ENCODE measurements at regions not wholly inside any gene's neighbourhood (a gene's known extent, or its start where the extent isn't known, plus 50 kb on each side); places are given as distances from the start of the nearest gene placed in this dataset.
"Not testable (repeated sequence)": the region's sequence is repeated elsewhere in the genome, so short reads cannot be mapped to it uniquely, and the experiment has no call there.

DNA sequence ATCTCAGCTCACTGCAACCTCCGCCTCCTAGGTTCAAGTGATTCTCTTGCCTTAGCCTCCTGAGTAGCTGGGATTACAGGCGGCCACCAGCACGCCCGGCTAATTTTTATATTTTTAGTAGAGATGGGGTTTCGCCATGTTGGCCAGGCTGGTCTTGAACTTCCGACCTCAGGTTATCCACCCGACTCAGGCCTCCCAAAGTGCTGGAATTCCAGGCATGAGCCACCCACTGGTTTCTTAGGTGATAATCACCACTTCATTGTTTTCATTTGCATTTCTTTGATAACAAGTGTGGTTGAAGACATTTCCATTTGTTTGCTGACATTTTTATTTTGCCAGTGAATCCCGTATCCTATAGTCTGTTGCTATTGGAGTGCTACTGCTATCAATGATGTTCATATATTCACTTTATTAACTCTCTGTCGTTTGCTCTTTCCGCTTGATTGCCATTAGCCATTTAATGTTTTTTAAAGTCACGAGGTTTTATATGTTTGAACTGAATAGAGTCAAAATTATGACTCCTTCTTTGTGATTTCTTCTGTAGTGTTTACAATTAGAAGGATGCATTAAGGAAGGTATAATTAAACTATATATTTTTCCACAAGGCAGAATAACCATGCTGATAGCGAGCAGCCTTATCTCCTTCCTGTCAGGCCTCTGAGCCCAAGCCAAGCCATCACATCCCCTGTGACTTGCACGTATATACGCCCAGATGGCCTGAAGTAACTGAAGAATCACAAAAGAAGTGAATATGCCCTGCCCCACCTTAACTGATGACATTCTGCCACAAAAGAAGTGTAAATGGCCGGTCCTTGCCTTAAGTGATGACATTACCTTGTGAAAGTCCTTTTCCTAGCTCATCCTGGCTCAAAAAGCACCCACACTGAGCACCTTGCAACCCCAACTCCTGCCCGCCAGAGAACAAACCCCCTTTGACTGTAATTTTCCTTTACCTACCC is 87.3 kb upstream of the DAPK1 start:
- DNase-seq (ENCODE audit: low spot score), result not testable (repeated sequence)

GRCh38 chr9:87420884-87421283 is 76.8 kb upstream of the DAPK1 start:
- no peak for DNase-seq (ENCODE audit: low spot score)

GRCh38 chr9:87421734-87422133 is 75.9 kb upstream of the DAPK1 start:
- no peak for DNase-seq (ENCODE audit: low spot score)

- no peak for DNase-seq (ENCODE audit: low spot score)
Measured at GRCh38 chr9:87422999-87423398, 74.7 kb upstream of the DAPK1 start.

DNA sequence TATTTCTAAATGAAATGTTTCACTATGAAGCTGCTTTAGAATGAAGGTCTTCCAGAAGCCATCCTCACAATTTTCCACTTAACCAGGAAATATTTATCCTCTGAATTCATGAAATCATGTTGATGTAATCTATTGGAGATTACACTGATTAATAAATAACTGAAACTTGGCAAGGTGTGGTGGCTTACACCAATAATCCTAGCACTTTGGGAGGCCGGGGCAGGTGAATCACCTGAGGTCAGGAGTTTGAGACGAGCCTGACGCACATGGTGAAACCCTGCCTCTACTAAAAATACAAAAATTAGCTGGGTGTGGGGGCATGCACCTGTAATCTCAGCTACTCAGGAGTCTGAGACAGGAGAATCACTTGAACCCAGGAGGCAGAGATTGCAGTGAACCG is 73.8 kb upstream of the DAPK1 start:
- DNase-seq (ENCODE audit: low spot score), result not testable (repeated sequence)

DNA sequence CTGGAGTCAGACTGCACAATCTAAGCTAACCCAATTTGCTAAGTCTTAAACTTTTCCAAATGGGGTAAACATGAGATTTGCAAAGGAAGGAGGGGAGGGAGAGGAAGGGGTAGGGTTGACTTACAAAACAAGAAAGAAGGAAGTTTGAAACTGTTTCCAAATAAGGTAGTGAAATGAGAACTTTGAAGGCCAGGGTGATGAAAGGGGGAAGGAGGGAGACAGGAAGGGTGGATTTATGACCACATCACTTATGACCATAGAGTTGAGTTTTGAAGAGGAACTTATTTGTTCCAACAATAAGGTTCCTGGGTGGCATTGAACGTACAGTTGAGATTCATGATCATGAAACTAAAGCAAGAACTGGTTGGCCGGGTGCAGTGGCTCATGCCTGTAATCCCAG is 72.5 kb upstream of the DAPK1 start:
- DNase-seq (ENCODE audit: low spot score), result no peak

DNA sequence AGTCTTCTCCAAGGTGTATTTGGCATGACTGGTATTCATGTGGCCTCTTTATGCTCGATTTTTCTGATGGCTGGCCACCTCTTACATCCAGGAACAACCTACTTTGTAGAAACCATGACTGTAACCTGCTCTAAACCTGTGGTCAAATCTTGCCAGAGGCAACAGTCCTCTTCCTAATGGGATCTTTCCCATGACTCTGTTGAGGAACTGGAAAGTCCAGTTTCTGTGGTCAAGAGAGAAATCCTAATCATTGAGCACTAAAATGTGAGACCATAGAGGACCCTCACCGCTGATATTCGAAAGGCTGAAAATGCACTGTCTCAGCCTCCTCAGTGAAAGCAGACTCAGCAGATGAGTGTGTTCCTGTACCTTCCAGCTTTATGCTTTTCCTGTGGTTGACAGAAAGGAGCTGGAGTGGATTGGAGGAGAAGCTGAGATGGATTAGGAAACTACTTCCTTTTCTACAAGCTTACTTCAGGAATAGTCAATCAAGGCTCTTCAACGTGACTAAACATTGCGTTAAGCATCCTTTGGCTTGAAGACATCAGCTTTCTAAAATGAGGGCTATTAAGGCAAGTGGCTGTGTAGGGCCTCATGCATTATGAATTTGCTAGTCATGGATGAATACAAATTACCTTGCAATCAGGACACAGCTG is 69.7 kb upstream of the DAPK1 start:
- DNase-seq (ENCODE audit: low spot score), result no peak

GRCh38 chr9:87428659-87429058 is 69.0 kb upstream of the DAPK1 start:
- DNase-seq (ENCODE audit: low spot score), result no peak

- DNase-seq (ENCODE audit: low spot score), result no peak
Measured at GRCh38 chr9:87431837-87432236, 65.8 kb upstream of the DAPK1 start.

DNA sequence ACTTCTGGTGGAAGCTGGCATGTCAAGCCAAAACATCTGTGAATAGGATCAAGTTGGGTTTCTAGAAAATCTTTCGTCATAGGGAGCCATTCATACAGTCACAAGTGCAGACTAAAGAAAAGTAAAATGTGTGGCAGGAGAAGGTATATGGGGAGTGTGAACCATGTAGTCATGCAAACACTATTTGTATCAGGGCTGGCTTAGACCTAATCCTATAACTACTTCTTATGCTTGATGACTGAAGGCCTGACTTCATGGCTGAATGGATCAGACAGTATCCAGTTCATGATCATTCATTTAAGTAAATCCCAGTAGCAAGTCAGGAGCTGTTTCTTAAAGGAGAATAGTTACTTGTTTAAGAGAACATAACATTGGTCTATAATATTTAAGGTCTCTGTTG is 63.8 kb upstream of the DAPK1 start:
- DNase-seq (ENCODE audit: low spot score), result no peak

DNA sequence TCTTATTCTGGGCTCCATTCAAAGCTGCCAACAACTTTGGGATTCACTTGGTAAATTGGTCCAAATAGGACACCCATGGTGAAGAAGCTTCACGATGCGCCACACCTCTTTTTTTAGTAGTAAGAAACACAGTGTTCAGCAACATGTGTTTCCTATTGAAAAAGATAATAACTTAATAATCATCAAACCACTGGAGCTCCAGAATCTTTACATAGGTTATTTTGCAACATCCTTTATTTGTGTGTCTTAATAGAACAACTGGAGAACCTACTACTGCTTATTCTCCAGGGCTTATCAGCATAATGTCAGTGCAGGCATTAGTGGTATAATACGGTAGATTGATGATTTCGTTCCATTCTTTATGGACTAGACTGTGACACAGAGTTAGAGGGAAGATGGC is 63.3 kb upstream of the DAPK1 start:
- no peak for DNase-seq (ENCODE audit: low spot score)

- no peak for DNase-seq (ENCODE audit: low spot score)
Measured at GRCh38 chr9:87435189-87435880, 62.3 kb upstream of the DAPK1 start.

DNA sequence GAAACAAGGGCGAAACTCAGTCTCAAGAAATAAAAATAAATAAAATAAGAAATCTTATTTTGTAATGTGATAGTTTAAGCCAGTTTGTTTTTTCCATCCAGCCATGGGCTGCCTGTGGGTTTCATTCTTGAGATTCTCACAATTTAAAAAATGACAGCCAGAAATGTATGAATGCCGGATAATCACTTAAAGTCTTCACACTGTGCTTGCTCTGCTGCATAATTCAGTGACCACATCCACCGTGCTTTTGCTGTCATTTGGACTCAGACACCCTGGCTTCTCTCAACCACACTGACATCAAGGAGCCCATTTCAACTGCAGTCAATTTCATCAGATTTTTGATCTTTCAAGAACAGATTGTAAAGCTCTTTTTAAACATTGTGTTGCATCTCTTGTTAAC is 61.0 kb upstream of the DAPK1 start:
- no peak for DNase-seq (ENCODE audit: low spot score)

- no peak for DNase-seq (ENCODE audit: low spot score)
Measured at GRCh38 chr9:87437966-87438365, 59.7 kb upstream of the DAPK1 start.

DNA sequence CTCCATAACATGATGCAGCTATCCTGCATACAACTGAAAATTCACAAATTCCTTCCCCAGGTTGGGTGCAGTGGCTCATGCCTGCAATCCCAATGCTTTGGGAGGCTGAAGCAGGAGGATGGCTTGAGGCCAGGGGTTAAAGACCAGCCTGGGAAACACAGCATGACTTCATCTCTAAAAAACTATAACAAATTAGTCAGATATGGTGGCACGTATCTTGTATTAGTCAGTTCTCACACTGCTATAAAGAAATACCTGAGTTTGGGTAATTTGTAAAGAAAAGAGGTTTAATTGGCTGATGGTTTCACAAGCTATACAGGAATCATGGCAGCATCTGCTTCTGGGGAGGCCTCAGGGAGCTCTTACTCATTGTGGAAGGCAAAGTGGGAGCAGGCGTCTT is 56.4 kb upstream of the DAPK1 start:
- DNase-seq (ENCODE audit: low spot score), result no peak

GRCh38 chr9:87442451-87442850 is 55.2 kb upstream of the DAPK1 start:
- DNase-seq (ENCODE audit: low spot score), result no peak

DNA sequence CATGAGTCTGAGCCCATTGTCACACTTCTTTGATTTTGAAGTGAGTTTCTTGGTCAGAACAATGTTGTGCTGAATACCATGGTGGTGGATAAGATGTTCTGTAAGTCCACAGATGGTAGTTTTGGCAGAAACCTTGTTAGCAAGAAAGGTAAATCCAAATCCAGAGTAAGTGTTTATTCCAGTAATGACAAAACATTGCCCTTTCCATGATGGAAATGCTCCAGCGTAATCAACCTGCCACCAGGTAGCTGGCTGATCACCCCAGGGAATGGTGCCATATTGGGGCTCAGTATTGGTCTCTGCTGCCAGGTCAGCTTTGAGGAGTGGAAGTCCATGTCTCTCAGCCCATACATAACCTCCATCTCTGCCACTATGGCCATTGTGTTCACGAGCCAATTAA is 54.7 kb upstream of the DAPK1 start:
- DNase-seq (ENCODE audit: low spot score), result no peak

DNA sequence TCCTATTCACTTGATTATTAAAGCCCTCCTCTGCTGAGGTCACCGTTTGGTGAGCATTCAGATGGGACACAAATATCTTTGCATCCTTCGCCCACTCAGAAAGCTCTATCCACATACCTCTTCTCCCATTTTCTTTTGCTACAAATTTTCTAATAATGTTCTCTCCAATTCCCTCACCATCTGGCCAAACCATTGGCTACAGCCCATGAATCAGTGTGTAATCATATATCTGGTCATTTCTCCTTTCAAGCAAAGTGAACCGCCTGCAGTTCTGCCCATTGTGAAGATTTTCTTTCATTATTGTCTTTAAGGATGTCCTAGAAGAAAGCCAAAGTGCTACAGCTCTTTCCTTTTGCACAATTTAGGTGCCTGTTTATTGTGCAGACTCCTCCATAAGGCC is 54.2 kb upstream of the DAPK1 start:
- no peak for DNase-seq (ENCODE audit: low spot score)

DNA sequence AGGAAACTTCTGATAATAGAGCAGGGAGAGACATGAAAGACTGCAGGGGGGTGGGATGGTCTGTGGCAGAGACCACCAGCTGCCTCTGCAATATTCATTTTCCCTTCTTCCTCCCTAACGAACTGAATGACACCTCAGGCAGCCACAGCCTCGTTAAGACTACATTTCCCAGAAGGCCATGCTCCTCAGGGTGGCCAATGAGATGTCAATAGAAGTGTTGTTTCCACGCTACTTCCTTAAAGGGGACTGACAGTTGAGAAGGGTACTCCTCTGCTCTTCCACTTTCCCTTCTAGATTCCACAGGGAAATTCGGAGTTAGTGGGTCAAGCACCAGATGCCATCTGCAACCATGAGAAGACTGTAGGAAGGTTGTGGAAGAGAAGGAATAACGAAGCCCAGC is 52.0 kb upstream of the DAPK1 start:
- DNase-seq (ENCODE audit: low spot score), result peak; percentile 19

- no peak for DNase-seq (ENCODE audit: low spot score)
Measured at GRCh38 chr9:87446527-87446926, 51.1 kb upstream of the DAPK1 start.

DNA sequence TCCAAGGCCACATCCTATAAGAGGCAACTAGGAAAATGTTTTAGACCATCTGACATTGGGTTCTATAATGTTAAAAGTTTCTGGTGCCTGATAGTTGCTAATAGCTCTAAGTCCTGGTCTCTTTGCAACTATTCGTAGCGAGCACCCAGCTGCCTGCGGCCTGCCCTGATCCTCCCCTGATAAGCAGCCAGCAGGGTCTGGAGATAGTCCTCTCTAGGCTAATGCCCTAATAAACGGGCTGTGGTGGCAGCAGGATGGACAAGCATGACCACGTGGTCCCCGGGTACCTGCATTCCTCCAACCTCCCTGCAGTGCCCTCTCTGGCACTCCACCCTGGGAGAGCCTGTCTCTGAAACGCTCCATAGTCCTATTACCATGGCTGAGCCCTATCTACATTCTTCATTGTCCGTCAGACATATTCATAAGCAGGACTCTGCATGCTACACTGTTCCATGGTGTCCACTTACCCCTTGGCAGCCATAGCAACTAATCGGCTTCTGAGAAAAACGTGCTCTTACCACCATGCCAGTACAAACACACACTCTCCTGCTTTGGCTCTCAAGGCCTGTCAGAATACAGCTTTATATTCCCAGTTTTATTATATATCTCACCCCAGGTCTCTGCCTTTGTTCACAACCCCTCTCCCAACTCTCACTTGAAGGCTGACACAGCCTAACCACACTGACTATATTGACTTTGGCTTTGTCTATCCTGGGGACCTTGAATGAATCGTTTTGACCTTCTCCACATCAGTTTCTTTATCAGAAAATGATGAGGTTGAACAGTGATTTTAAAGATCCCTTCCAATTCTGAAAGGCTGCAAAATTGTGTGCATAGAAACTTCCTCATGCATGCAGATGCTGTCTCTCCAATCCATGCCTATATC is 49.9 kb upstream of the DAPK1 start:
- DNase-seq (ENCODE audit: low spot score), result no peak
